GM06990 (cell line): ENCODE measurements at regions not wholly inside any gene's neighbourhood (a gene's known extent, or its start where the extent isn't known, plus 50 kb on each side); places are given as distances from the start of the nearest gene placed in this dataset.

Source experiments
- DNase-seq: peaks from one replicate; pipeline ENCODE4 v3.0.0-alpha.2; 2011; ENCODE audit not compliant: insufficient read length; ENCODE audit errors: extremely low read depth
- H3K27me3 ChIP-seq: replicated peaks from 2 replicates; pipeline ENCODE4 v1.6.0; 2011; ENCODE audit warnings: low read length; ENCODE audit not compliant: control insufficient read depth, insufficient read depth
- H3K36me3 ChIP-seq: 2 replicates; pipeline ENCODE4 v1.5.1; 2011; ENCODE audit warnings: low read length; ENCODE audit not compliant: control insufficient read depth, insufficient read depth
- H3K4me3 ChIP-seq: replicated peaks from 2 replicates; pipeline ENCODE4 v1.5.1; 2011; ENCODE audit warnings: low read depth, mild to moderate bottlenecking, control low read depth, low read length
- CTCF ChIP-seq: IDR thresholded peaks from 2 replicates; pipeline ENCODE4 v1.5.1; 2011; ENCODE audit warnings: low read length, control low read depth, mild to moderate bottlenecking, inconsistent platforms; ENCODE audit not compliant: insufficient read depth, poor library complexity, severe bottlenecking

DNA sequence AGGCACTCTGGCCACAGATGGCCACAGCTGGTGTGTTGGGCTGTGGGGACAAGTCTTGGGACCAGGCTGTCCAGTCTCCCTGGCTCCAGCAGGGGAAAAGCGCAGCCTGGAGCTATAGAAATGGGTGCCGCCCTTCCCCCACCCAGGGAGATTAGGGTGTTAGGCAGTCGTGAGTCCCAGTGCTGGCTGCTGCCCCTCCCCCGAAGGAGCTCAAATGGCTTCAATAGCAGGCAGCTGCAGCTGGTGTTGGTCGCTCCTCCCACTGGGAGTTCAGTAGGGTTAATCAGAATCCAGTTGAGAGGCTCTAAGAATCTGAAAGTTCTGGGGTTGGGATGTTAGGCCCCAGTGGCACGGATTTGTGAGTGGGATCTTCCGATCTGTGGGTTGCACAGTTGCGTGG is 595.6 kb upstream of the PKN2 start:
- no peak for DNase-seq
- TF ChIP-seq CTCF = no peak
- H3K36me3 ChIP-seq = no peaks in the 10 kb centered on the region

DNA sequence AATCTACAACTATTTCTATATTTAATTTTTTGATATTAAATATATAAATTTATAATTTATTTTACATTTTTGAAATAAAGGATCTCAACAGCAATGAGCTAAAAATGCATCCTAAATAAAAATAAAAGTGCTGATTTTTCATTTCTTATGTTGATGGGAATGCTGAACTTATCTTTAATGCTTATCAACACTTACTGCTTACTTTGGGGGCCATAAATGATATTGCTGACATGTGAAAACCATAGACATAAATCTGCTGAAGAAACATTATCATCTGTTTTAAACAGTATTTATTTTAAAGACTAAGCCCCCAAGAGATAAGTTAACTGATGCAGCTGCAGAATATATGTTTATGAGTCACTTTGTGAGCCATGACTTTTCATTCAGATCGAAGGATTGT is 594.1 kb upstream of the PKN2 start:
- no peak for DNase-seq
- TF ChIP-seq CTCF = no peak
- H3K27me3 ChIP-seq = no peaks in the 10 kb centered on the region
- no peaks in the 10 kb centered on the region for H3K36me3 ChIP-seq
- no peak overlapping the region for H3K4me3 ChIP-seq

More for the DNA sequence above, 595.6 kb upstream of the PKN2 start:
- H3K4me3 ChIP-seq = no peak overlapping the region
- no peaks in the 10 kb centered on the region for H3K27me3 ChIP-seq

- Histone ChIP-seq H3K27me3 (no peaks in the 10 kb centered on the region), H3K4me3 (no peak overlapping the region), H3K36me3 (no peaks in the 10 kb centered on the region)
- TF ChIP-seq CTCF = no peak
- DNase-seq = no peak
Observed at GRCh38 chr1:88098881-88099280, 585.2 kb upstream of the PKN2 start.

- no peaks in the 10 kb centered on the region for H3K27me3 ChIP-seq
- no peaks in the 10 kb centered on the region for H3K36me3 ChIP-seq
- no peak for DNase-seq
- no peak overlapping the region for H3K4me3 ChIP-seq
- no peak for TF ChIP-seq CTCF
Observed at GRCh38 chr1:88101041-88101440, 583.0 kb upstream of the PKN2 start.

DNA sequence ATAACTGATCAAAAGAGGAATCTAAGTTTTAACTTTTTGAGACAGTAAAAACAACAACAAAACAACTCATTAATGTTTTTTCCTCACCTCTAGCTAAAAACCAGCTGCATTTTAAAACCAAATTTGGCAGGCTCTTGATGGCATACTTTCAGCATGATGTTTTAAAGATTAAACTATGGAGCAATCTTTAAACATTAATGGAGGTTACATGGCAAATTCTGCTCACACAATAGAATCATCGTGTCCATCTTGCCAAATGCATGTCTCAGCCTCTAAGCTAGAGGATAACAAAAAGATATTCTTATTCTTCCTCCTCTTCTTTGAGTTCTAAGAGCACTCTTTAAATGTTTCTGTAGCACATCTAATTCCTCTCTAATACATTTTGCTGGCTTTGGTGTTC is 579.8 kb upstream of the PKN2 start:
- H3K27me3 ChIP-seq = no peaks in the 10 kb centered on the region
- H3K36me3 ChIP-seq = no peaks in the 10 kb centered on the region
- TF ChIP-seq CTCF = no peak
- H3K4me3 ChIP-seq = no peak overlapping the region
- no peak for DNase-seq

- Histone ChIP-seq H3K27me3 (no peaks in the 10 kb centered on the region), H3K36me3 (no peaks in the 10 kb centered on the region), H3K4me3 (no peak overlapping the region)
- no peak for TF ChIP-seq CTCF
- DNase-seq = no peak
Observed at GRCh38 chr1:88104886-88105285, 579.2 kb upstream of the PKN2 start.
